GM12878 (cell line): ENCODE measurements at regions not wholly inside any gene's neighbourhood (a gene's known extent, or its start where the extent isn't known, plus 50 kb on each side); places are given as distances from the start of the nearest gene placed in this dataset.

ENCODE experiments used
- ESRRA ChIP-seq: IDR thresholded peaks from 2 replicates; pipeline ENCODE4 v1.6.1; 2012; ENCODE audit warnings: mild to moderate bottlenecking, low read length, improper control_type of control experiment
- MYB ChIP-seq: fragments of 150-350 bp; IDR thresholded peaks from 2 replicates; pipeline ENCODE4 v1.6.1; 2014; ENCODE audit warnings: mild to moderate bottlenecking, low read depth, low read length, borderline replicate concordance

- TF ChIP-seq ESRRA (no peak), MYB (no peak)
These were observed 349.4 kb upstream of the POU3F3 start for GRCh38 chr2:104504331-104505073.
